Activated CD8-positive, alpha-beta T cell treated with anti-CD3 and anti-CD28 coated beads, Interleukin-2, amount 10 ng/mL, durations not matched to agents 7 days and 5 days (primary cell): ENCODE measurements at regions not wholly inside any gene's neighbourhood (a gene's known extent, or its start where the extent isn't known, plus 50 kb on each side); places are given as distances from the start of the nearest gene placed in this dataset.
A peak's percentile ranks its signal among the peaks of the same experiment; 100 is the strongest.

Experiments used
- ATAC-seq: fragments of 150-1000 bp; cut with Tn5 transposase; one replicate; pipeline ENCODE4 v1.10.0; 2021; ENCODE audit warnings: moderate library complexity
- CTCF ChIA-PET: fragments of 350-600 bp; sonication (Branson Sonifier 250); formaldehyde crosslinking; loops from one replicate; lab custom pipeline; 2021; ENCODE audit warnings: antibody characterized with exemption; lab: Charles Lee
- POLR2A ChIA-PET: fragments of 350-600 bp; sonication (Branson Sonifier 250); formaldehyde crosslinking; loops from one replicate; lab custom pipeline; 2021; ENCODE audit warnings: antibody characterized with exemption; lab: Charles Lee
- DNase-seq: peaks from one replicate; pipeline ENCODE4 v3.0.0-alpha.2; 2020
- H3K27ac Mint-ChIP-seq: one replicate; pipeline ENCODE4 v1.8.0; 2021; ENCODE audit warnings: mild to moderate bottlenecking, mixed read lengths
- H3K27me3 Mint-ChIP-seq: one replicate; pipeline ENCODE4 v1.8.0; 2021; ENCODE audit warnings: low read depth, mixed read lengths
- H3K36me3 Mint-ChIP-seq: one replicate; pipeline ENCODE4 v1.8.0; 2021; ENCODE audit warnings: low read depth, mixed read lengths
- H3K4me1 Mint-ChIP-seq: one replicate; pipeline ENCODE4 v1.8.0; 2021; ENCODE audit warnings: low read depth, mixed read lengths
- H3K4me3 Mint-ChIP-seq: one replicate; pipeline ENCODE4 v1.8.0; 2021; ENCODE audit warnings: mild to moderate bottlenecking, mixed read lengths
- H3K9me3 Mint-ChIP-seq: one replicate; pipeline ENCODE4 v1.8.0; 2022; ENCODE audit warnings: mixed read lengths; ENCODE audit not compliant: insufficient read depth

DNA sequence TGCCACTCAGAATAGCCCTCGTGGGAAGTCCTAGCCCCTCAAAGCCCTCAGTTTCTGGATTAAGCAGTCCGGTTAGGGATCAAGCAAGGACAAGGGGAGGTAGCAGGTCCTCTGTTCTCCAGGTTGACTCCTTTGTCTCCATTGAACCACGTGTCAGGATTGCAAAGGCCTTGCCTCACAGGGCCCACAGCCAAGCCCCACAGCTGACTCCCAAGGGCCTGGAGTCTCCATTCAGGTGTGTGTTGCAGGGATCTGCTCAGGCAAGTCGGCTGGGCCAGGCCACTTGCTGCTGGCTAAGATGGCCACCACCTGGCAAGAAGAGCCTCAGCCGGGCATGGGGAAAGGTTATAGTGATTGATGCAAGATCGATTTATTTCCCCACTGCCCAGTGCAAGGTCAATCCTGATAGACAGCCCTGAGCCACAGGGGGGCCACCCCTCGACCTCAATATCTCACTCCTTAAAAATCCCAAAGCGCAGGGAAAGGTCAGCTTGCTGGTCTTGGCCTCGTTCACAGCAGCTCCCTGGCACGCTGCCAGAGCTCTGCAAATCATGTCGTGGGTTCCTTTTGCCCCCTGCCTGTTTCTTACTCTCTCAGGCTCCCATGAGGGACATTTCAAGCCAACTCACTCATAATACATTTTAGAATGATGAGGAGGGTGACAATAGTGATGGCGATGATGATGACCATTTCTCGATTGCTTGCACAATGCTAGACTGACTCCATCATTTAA is 75.9 kb downstream of the EDN3 start:
- POLR2A ChIA-PET = no interaction called here
- Mint-ChIP-seq H3K9me3 (no peaks in the 10 kb centered on the region), H3K4me3 (no peak overlapping the region), H3K27ac (no peak overlapping the region), H3K36me3 (no peaks in the 10 kb centered on the region), H3K4me1 (peaks cover 8% of the 10 kb centered on the region), H3K27me3 (peaks cover 11% of the 10 kb centered on the region)
- CTCF ChIA-PET = interaction anchor here (1.2 kb wide), 1 partner anchor 53 kb away, joined by 3 read pairs; no protein-coding TSS in a partner anchor
- DNase-seq (no peak), ATAC-seq (no peak)

GRCh38 chr20:59376998-59377397 is 76.6 kb downstream of the EDN3 start:
- H3K4me1 Mint-ChIP-seq = peaks cover 8% of the 10 kb centered on the region
- ATAC-seq = no peak
- no peaks in the 10 kb centered on the region for H3K36me3 Mint-ChIP-seq
- no peak overlapping the region for H3K27ac Mint-ChIP-seq
- CTCF ChIA-PET = no interaction called here
- no peaks in the 10 kb centered on the region for H3K9me3 Mint-ChIP-seq
- DNase-seq = no peak
- H3K27me3 Mint-ChIP-seq = peaks cover 11% of the 10 kb centered on the region
- H3K4me3 Mint-ChIP-seq = no peak overlapping the region
- POLR2A ChIA-PET = no interaction called here

DNA sequence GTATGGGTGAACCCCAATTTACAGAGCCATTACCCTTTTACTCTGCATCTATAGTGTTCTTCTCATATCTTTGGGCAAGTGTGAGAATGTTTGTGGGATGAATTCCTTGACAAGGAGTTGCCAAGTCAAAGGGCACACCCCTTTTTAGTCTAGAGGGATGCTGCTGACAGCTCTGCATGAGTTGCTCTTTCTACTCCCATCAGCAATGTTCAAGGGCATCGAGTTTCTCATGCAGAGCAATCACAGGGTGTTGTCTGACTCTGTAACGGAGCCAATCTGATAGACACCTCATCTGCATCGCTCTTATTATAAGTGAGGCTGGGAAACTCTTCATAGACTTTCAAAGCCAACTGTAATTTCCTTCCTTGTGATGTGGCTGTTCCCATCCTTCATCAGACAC is 77.4 kb downstream of the EDN3 start:
- Mint-ChIP-seq H3K27me3 (peaks cover 11% of the 10 kb centered on the region), H3K36me3 (no peaks in the 10 kb centered on the region), H3K27ac (no peak overlapping the region), H3K4me3 (no peak overlapping the region), H3K4me1 (peaks cover 8% of the 10 kb centered on the region), H3K9me3 (no peaks in the 10 kb centered on the region)
- ATAC-seq (no peak), DNase-seq (no peak)
- ChIA-PET CTCF (no interaction called here), POLR2A (no interaction called here)

- H3K27ac Mint-ChIP-seq = no peak overlapping the region
- no peak for ATAC-seq
- no peaks in the 10 kb centered on the region for H3K9me3 Mint-ChIP-seq
- DNase-seq = no peak
- peaks cover 6% of the 10 kb centered on the region for H3K27me3 Mint-ChIP-seq
- ChIA-PET CTCF (no interaction called here), POLR2A (no interaction called here)
- peaks cover 8% of the 10 kb centered on the region for H3K4me1 Mint-ChIP-seq
- no peaks in the 10 kb centered on the region for H3K36me3 Mint-ChIP-seq
- H3K4me3 Mint-ChIP-seq = no peak overlapping the region
Measured at GRCh38 chr20:59378396-59378795, 78.0 kb downstream of the EDN3 start.

GRCh38 chr20:59378966-59379365 is 78.6 kb downstream of the EDN3 start:
- ATAC-seq (no peak), DNase-seq (no peak)
- POLR2A ChIA-PET = no interaction called here
- H3K27ac Mint-ChIP-seq = no peak overlapping the region
- no peak overlapping the region for H3K4me3 Mint-ChIP-seq
- peaks cover 3% of the 10 kb centered on the region for H3K27me3 Mint-ChIP-seq
- H3K9me3 Mint-ChIP-seq = no peaks in the 10 kb centered on the region
- CTCF ChIA-PET = no interaction called here
- peaks cover 8% of the 10 kb centered on the region for H3K4me1 Mint-ChIP-seq
- H3K36me3 Mint-ChIP-seq = no peaks in the 10 kb centered on the region

GRCh38 chr20:59381689-59382088 is 81.3 kb downstream of the EDN3 start:
- CTCF ChIA-PET = no interaction called here
- ATAC-seq (no peak), DNase-seq (no peak)
- H3K27me3 Mint-ChIP-seq = no peaks in the 10 kb centered on the region
- no peaks in the 10 kb centered on the region for H3K9me3 Mint-ChIP-seq
- POLR2A ChIA-PET = no interaction called here
- no peak overlapping the region for H3K4me3 Mint-ChIP-seq
- H3K27ac Mint-ChIP-seq = no peak overlapping the region
- no peaks in the 10 kb centered on the region for H3K36me3 Mint-ChIP-seq
- H3K4me1 Mint-ChIP-seq = peaks cover 17% of the 10 kb centered on the region

DNA sequence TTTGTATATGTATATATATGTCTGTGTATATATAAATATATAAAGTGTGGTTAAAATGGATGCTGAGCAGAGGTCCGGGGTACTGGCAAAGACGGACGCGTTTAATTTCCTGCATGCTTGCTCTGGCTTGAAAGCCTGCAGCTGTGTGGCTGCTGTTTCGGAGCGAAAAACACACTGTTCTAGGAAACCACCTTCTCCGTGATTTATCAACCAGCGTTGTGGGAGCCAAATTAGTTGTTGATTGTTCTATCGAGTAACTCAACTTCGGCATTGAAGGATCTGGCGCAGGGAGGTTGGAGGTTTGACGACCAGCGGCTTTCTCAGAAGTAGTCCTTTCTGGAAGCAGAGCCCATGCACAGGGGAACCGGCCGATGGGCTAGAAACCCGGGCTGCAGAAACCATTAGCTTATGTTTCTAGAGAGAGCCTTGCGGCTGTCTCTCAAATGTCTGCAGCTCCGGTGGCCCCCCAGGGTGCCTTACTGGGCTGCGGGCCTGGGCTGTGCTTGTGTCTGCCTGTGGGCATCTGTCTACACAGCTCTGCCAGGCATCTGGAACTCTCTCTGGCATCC is 81.8 kb downstream of the EDN3 start:
- Mint-ChIP-seq H3K4me3 (no peak overlapping the region), H3K27ac (no peak overlapping the region), H3K9me3 (no peaks in the 10 kb centered on the region), H3K4me1 (peaks cover 11% of the 10 kb centered on the region), H3K36me3 (no peaks in the 10 kb centered on the region), H3K27me3 (no peaks in the 10 kb centered on the region)
- POLR2A ChIA-PET = no interaction called here
- DNase-seq (no peak), ATAC-seq (no peak)
- CTCF ChIA-PET = no interaction called here

- Mint-ChIP-seq H3K4me1 (peaks cover 10% of the 10 kb centered on the region), H3K27me3 (no peaks in the 10 kb centered on the region), H3K4me3 (no peak overlapping the region), H3K36me3 (no peaks in the 10 kb centered on the region), H3K9me3 (no peaks in the 10 kb centered on the region), H3K27ac (no peak overlapping the region)
- ChIA-PET CTCF (interaction anchor here (1.1 kb wide), 1 partner anchor 160 kb away, joined by 3 read pairs; no protein-coding TSS in a partner anchor), POLR2A (no interaction called here)
- ATAC-seq (no peak), DNase-seq (no peak)
Measured at GRCh38 chr20:59382907-59383306, 82.5 kb downstream of the EDN3 start.

DNA sequence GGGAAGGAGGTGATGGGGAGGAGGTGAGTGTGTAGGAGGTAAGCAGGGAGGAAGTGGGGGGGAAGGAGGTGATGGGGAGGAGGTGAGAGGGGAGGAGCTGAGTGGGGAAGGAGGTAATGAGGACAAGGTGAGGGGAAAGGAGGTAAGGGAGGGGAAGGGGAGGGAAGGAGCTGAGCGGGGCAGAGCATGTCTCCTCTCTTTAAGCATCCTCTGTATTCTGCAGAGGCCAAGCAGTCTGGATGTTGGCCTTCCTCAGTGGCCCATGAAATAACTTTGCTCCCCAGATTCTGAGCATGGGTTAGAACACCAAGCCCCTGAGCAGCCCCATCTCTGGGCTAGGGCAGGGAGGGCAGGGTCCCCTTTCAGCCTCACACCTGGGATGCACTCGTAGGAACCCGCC is 84.6 kb downstream of the EDN3 start:
- DNase-seq = no peak
- no peaks in the 10 kb centered on the region for H3K36me3 Mint-ChIP-seq
- ChIA-PET POLR2A (interaction anchor here (0.7 kb wide), 1 partner anchor 11 kb away, joined by 3 read pairs; no protein-coding TSS in a partner anchor), CTCF (interaction anchor here (0.7 to 1.4 kb wide), 2 partner anchors 9 to 297 kb away, joined by 3 to 4 read pairs; no protein-coding TSS in a partner anchor)
- no peaks in the 10 kb centered on the region for H3K27me3 Mint-ChIP-seq
- H3K27ac Mint-ChIP-seq = peak overlapping the region; percentile 69
- H3K4me3 Mint-ChIP-seq = no peak overlapping the region
- H3K9me3 Mint-ChIP-seq = no peaks in the 10 kb centered on the region
- no peak for ATAC-seq
- peaks cover 10% of the 10 kb centered on the region for H3K4me1 Mint-ChIP-seq

DNA sequence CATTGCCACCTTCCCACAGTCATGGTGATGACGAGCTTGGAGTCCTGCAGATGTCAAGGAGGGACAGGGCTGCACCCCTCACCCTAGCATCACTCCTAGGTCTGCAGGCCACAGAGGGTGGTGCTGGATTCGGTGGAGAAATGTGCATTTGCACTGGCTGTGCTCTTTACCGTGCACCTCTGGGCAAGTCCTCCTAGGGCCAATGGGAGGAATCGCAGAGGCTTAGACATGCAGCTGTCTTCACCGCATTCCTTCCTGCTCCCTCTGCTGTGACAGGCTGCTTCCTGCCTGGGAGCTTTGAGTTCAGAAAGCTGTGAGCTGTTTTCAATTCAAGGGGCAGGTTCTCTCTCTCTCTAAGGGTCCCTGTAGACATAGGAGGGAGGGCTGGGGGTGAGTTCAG is 85.1 kb downstream of the EDN3 start:
- ChIA-PET POLR2A (interaction anchor here (0.7 kb wide), 2 partner anchors 10 to 11 kb away, joined by 3 read pairs; no protein-coding TSS in a partner anchor), CTCF (interaction anchor here (0.7 to 1.4 kb wide), 4 partner anchors 9 to 298 kb away, joined by 3 to 4 read pairs (median 4); no protein-coding TSS in a partner anchor)
- H3K9me3 Mint-ChIP-seq = no peaks in the 10 kb centered on the region
- DNase-seq (peak; percentile 48), ATAC-seq (peak; percentile 81)
- H3K27me3 Mint-ChIP-seq = no peaks in the 10 kb centered on the region
- no peak overlapping the region for H3K4me3 Mint-ChIP-seq
- H3K36me3 Mint-ChIP-seq = no peaks in the 10 kb centered on the region
- peak overlapping the region; percentile 69 for H3K27ac Mint-ChIP-seq
- H3K4me1 Mint-ChIP-seq = peaks cover 10% of the 10 kb centered on the region

GRCh38 chr20:59386809-59387208 is 86.4 kb downstream of the EDN3 start:
- Mint-ChIP-seq H3K27me3 (no peaks in the 10 kb centered on the region), H3K4me1 (peaks cover 10% of the 10 kb centered on the region), H3K27ac (no peak overlapping the region), H3K4me3 (no peak overlapping the region), H3K9me3 (no peaks in the 10 kb centered on the region), H3K36me3 (no peaks in the 10 kb centered on the region)
- no peak for DNase-seq
- no peak for ATAC-seq
- POLR2A ChIA-PET = no interaction called here
- CTCF ChIA-PET = no interaction called here

- no peak overlapping the region for H3K4me3 Mint-ChIP-seq
- DNase-seq (no peak), ATAC-seq (no peak)
- no peak overlapping the region for H3K27ac Mint-ChIP-seq
- CTCF ChIA-PET = no interaction called here
- no peaks in the 10 kb centered on the region for H3K9me3 Mint-ChIP-seq
- H3K27me3 Mint-ChIP-seq = no peaks in the 10 kb centered on the region
- no peaks in the 10 kb centered on the region for H3K36me3 Mint-ChIP-seq
- peaks cover 10% of the 10 kb centered on the region for H3K4me1 Mint-ChIP-seq
- POLR2A ChIA-PET = interaction anchor here (0.6 kb wide), 1 partner anchor 265 kb away, joined by 3 read pairs; no protein-coding TSS in a partner anchor
Measured at GRCh38 chr20:59387891-59388290, 87.5 kb downstream of the EDN3 start.
